Adipocyte (in vitro differentiated cells): ENCODE measurements at regions not wholly inside any gene's neighbourhood (a gene's known extent, or its start where the extent isn't known, plus 50 kb on each side); places are given as distances from the start of the nearest gene placed in this dataset.

Source experiments
- DNase-seq: peaks from one replicate; pipeline ENCODE4 v3.0.0-alpha.2; 2015; ENCODE audit warnings: low read depth
- H3K27me3 ChIP-seq: replicated peaks from 2 replicates; pipeline ENCODE4 v1.7.0; 2013; ENCODE audit warnings: mild to moderate bottlenecking, low read length, moderate library complexity; ENCODE audit not compliant: control insufficient read depth, insufficient read depth
- H3K36me3 ChIP-seq: 2 replicates; pipeline ENCODE4 v1.7.0; 2013; ENCODE audit warnings: low read length, mild to moderate bottlenecking, moderate library complexity; ENCODE audit not compliant: control insufficient read depth, insufficient read depth, severe bottlenecking
- H3K4me1 ChIP-seq: 2 replicates; pipeline ENCODE4 v1.7.0; 2013; ENCODE audit warnings: mild to moderate bottlenecking, low read length, moderate library complexity; ENCODE audit not compliant: control insufficient read depth, insufficient read depth
- H3K4me3 ChIP-seq: 2 replicates; pipeline ENCODE4 v1.7.0; 2013; ENCODE audit warnings: mild to moderate bottlenecking, low read length, moderate library complexity
- H3K9ac ChIP-seq: 2 replicates; pipeline ENCODE4 v1.7.0; 2013; ENCODE audit warnings: mild to moderate bottlenecking, low read length, moderate library complexity
- H3K9me3 ChIP-seq: 2 replicates; pipeline ENCODE4 v1.7.0; 2013; ENCODE audit warnings: mild to moderate bottlenecking, low read length, moderate library complexity; ENCODE audit not compliant: control insufficient read depth

DNA sequence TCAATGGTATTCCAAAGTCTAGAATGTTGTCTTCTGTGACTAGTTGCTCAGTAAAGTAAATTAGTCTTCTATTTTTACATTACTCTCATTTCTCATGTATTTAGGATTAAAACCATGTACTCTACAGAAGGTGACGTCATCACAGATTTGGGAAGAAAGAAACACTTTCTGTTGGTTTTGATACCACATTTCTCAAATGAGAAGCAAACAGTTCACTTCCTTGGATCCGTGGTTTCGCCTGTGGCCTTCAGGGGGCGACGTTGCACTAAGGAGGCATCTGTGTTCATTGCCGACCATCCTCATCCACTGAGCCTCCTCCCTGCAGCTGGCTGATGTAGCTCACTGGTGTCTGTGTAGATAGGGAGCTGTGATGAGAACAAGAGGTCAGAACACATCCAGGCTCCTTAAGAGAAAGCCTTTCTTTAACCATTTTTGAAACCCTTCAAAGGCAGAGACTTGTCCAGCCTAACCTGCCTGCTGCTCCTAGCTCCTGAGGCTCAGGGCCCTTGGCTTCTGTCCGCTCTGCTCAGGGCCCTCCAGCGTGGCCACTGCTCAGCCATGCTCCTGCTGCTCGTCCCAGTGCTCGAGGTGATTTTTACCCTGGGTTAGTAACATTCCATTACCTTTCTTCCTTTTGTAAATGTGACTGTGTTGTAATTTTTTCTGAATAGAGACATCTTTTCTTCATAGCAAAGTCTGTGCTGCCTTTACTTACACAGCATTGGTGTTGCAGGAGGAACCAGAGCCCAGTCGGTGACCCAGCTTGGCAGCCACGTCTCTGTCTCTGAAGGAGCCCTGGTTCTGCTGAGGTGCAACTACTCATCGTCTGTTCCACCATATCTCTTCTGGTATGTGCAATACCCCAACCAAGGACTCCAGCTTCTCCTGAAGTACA is 220.6 kb upstream of the OR4E1 start:
- Histone ChIP-seq H3K9me3 (no peaks in the 10 kb centered on the region), H3K9ac (no peak overlapping the region), H3K4me1 (no peaks in the 10 kb centered on the region), H3K27me3 (peaks cover 9% of the 10 kb centered on the region), H3K36me3 (no peaks in the 10 kb centered on the region), H3K4me3 (no peak overlapping the region)
- DNase-seq, result no peak

- no peaks in the 10 kb centered on the region for H3K4me1 ChIP-seq
- no peak for DNase-seq
- H3K9ac ChIP-seq, result no peak overlapping the region
- no peaks in the 10 kb centered on the region for H3K9me3 ChIP-seq
- peaks cover 9% of the 10 kb centered on the region for H3K27me3 ChIP-seq
- no peak overlapping the region for H3K4me3 ChIP-seq
- no peaks in the 10 kb centered on the region for H3K36me3 ChIP-seq
Measured at GRCh38 chr14:21891921-21892320, 218.3 kb upstream of the OR4E1 start.

DNA sequence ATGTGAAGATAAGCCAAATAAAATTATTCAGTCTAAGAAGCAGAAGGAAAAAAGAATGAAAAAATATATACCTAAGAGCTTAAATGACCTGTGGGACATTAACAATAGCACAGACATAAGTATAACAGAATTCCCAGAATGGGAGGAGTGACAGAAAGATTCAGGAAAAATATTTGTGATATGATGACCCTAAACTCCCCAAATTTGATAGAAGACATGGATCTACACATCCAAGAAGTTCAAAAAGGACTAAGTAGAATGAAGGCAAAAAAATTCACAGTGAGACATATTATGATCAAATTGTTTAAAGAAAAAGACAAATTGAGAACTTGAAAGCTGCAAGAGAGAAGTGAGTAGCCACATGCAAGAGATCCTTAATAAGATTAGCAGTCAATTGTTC is 211.4 kb upstream of the OR4E1 start:
- Histone ChIP-seq H3K9me3 (peaks cover 13% of the 10 kb centered on the region), H3K4me1 (peaks cover 12% of the 10 kb centered on the region), H3K27me3 (no peaks in the 10 kb centered on the region), H3K9ac (no peak overlapping the region), H3K36me3 (no peaks in the 10 kb centered on the region), H3K4me3 (no peak overlapping the region)
- no peak for DNase-seq

DNA sequence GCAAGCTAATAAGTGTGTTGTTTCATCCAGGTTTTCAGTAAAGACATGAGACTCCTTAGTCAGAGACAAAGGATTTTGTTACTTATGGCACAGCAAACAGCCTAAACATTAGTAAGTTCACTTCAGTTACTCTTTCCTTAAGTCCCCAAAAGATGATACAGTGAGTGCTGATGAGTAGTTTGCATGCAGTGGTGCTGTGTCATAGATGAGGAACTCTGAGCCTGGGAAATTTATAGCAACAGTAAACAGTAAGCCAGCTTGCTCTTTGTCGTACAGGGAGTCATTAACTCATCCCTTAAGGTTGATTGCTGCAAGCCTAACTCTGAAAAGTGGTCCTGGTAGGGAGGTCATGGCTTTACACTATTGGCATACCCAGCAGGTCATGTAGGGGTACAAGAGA is 208.6 kb upstream of the OR4E1 start:
- no peak for DNase-seq
- Histone ChIP-seq H3K4me1 (peaks cover 12% of the 10 kb centered on the region), H3K27me3 (no peaks in the 10 kb centered on the region), H3K9me3 (peaks cover 13% of the 10 kb centered on the region), H3K9ac (no peak overlapping the region), H3K4me3 (no peak overlapping the region), H3K36me3 (no peaks in the 10 kb centered on the region)

DNA sequence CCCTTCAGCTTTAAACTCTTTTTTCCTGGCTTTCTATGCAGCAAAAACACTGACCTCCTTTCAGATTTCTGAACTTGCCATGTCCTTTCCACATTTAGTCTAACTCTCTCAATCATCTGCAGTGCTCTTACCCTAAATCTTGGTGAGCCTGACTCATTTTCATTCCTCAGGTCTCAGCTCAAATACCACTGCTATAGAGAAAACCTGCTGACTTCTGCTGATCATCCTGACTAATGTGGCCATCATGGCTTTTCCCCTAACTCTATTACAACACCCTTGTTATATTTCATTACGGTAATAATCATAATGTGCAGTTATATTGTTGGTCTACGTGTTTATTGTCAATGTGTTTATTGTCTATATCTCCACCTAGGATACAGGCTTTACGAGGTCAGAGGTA is 207.3 kb upstream of the OR4E1 start:
- no peak for DNase-seq
- H3K4me1 ChIP-seq, result peaks cover 15% of the 10 kb centered on the region
- H3K36me3 ChIP-seq, result no peaks in the 10 kb centered on the region
- H3K27me3 ChIP-seq, result no peaks in the 10 kb centered on the region
- H3K4me3 ChIP-seq, result no peak overlapping the region
- no peak overlapping the region for H3K9ac ChIP-seq
- peaks cover 13% of the 10 kb centered on the region for H3K9me3 ChIP-seq

- Histone ChIP-seq H3K27me3 (peaks cover 5% of the 10 kb centered on the region), H3K4me3 (no peak overlapping the region), H3K4me1 (peaks cover 14% of the 10 kb centered on the region), H3K36me3 (no peaks in the 10 kb centered on the region), H3K9ac (no peak overlapping the region), H3K9me3 (no peaks in the 10 kb centered on the region)
- DNase-seq, result no peak
Measured at GRCh38 chr14:21875791-21876190, 202.2 kb upstream of the OR4E1 start.

- no peaks in the 10 kb centered on the region for H3K9me3 ChIP-seq
- H3K27me3 ChIP-seq, result peaks cover 5% of the 10 kb centered on the region
- peaks cover 9% of the 10 kb centered on the region for H3K4me1 ChIP-seq
- H3K4me3 ChIP-seq, result no peak overlapping the region
- H3K9ac ChIP-seq, result no peak overlapping the region
- no peak for DNase-seq
- H3K36me3 ChIP-seq, result no peaks in the 10 kb centered on the region
Measured at GRCh38 chr14:21874946-21875345, 201.3 kb upstream of the OR4E1 start.

DNA sequence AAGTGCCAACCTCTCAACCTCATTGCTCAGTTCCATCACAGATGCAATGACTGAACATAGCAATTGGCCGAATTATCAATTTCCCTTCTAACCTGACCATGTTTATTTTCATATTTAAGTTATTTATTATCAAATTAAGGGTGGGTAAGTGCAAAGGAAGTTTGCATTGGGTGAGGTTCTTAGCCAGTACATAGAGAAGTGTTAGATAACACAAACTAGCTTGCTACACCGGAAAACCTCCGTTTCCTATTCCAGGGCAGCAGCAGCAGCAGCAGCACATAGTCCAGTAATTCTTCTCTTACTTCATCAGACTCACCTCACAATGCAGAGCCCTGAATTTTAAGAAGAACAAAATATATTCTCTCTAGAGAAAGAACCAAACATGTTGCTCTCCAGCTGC is 200.5 kb upstream of the OR4E1 start:
- no peak overlapping the region for H3K9ac ChIP-seq
- H3K9me3 ChIP-seq, result no peaks in the 10 kb centered on the region
- peaks cover 9% of the 10 kb centered on the region for H3K4me1 ChIP-seq
- DNase-seq, result no peak
- H3K36me3 ChIP-seq, result no peaks in the 10 kb centered on the region
- peaks cover 5% of the 10 kb centered on the region for H3K27me3 ChIP-seq
- H3K4me3 ChIP-seq, result no peak overlapping the region

- peak; percentile 24 for DNase-seq
- no peaks in the 10 kb centered on the region for H3K36me3 ChIP-seq
- peaks cover 9% of the 10 kb centered on the region for H3K4me1 ChIP-seq
- H3K4me3 ChIP-seq, result no peak overlapping the region
- H3K9ac ChIP-seq, result no peak overlapping the region
- H3K27me3 ChIP-seq, result no peaks in the 10 kb centered on the region
- no peaks in the 10 kb centered on the region for H3K9me3 ChIP-seq
Measured at GRCh38 chr14:21868442-21869046, 194.9 kb upstream of the OR4E1 start.

DNA sequence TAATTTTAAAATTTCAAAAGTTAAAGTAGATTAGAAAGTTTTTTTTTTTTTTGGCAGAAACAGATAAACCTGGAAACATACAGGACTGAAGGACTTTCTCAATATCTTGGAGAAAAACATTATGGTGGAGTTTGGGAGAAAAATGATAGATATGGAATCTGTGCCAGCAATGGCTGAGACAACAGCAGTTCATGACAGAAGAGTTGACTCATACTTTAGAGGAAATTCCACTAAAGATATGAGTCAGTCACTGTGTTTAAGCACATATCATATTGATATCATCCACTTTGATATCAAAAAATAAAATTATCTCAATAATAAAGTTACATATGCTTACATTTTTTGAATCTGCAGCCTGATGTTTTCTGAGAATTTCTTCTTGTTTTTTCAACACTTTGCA is 193.9 kb upstream of the OR4E1 start:
- Histone ChIP-seq H3K36me3 (no peaks in the 10 kb centered on the region), H3K9ac (no peak overlapping the region), H3K27me3 (no peaks in the 10 kb centered on the region), H3K4me3 (no peak overlapping the region), H3K9me3 (no peaks in the 10 kb centered on the region), H3K4me1 (peaks cover 9% of the 10 kb centered on the region)
- DNase-seq, result no peak

DNA sequence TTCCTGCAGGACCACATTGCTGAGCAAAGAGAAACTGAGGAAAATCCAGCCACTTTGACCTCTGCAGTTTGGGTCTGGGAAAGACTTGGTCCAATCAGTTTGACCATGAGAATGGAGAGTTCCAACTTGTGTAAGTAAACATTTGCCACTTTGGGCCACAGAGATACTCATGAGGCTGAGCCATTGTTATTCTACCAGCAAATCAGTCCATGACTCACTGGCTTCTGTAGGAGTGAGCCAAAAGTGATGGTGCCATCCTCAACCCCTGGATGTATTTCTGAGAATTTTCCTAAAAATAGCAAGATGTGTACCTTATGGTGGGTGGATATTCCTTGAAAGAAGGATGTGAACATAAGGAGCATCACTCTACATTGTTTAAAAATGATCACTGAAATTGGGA is 192.9 kb upstream of the OR4E1 start:
- H3K9ac ChIP-seq, result no peak overlapping the region
- H3K4me3 ChIP-seq, result no peak overlapping the region
- H3K9me3 ChIP-seq, result no peaks in the 10 kb centered on the region
- H3K4me1 ChIP-seq, result peaks cover 9% of the 10 kb centered on the region
- DNase-seq, result no peak
- no peaks in the 10 kb centered on the region for H3K36me3 ChIP-seq
- H3K27me3 ChIP-seq, result peaks cover 4% of the 10 kb centered on the region
